ENCODE measurements at regions not wholly inside any gene's neighbourhood (a gene's known extent, or its start where the extent isn't known, plus 50 kb on each side); places are given as distances from the start of the nearest gene placed in this dataset.

DNA sequence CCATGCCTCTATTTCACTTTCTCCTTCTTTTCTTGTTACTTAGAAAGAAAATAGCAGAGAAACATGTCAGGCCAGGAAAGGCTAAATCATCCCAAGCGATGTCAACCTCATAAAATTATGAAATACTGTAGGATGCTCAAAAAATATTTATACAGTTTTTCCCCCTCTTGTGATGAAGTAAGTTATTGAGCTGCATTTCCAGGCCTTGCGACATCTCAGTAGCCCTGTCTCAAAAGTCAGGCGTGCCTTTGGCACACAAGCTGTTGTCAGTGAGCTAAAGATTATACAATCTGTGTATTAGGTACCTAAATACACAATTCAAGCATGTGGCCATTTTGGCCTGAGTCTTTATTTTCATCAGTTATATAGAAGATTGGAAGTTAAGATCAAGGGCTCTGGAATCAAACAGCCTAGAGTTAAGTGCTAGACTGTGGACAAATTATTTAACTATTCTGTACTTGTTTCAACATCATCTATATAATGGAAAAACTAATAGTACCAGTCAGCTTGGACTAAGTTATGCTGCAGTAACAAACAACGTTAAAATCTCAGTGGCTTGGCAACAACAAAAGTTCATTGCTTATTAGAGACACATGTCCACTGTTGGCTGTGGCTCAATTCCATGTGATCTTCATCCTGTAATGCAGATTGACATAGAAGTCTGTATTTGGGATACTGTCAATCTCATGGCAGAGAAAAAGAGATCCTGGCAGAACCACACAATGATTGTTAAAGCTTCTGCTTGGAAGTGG lies 406.4 kb upstream of the PROK2 start:
- ATAC-seq: no peak

DNA sequence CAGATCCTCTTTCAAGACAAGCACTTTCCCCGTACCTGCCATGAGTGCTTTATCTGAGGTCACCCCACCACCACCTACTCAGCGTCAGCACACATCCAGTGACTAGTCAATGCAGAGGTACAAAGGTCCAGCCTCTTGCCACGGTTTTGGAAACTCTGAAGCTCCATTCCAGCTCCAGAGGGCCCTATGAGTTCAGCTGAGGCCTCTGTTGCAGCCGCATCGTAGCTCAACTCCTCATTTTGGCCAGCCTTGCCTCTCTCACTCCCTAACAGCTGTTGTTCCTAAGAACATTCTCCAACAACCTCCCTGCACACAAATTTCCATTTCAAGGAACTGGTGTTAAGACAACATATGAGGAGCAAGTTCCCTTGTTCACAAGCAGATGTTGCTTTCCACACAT lies 405.1 kb upstream of the PROK2 start:
- Histone ChIP-seq H3K36me3 (no peaks in the 10 kb centered on the region), H3K9me3 (no peaks in the 10 kb centered on the region), H3K27ac (no peak overlapping the region), H3K4me1 (no peaks in the 10 kb centered on the region), H3K27me3 (ENCODE audit: low read depth) (no peaks in the 10 kb centered on the region), H3K4me3 (no peak overlapping the region)
- ATAC-seq: no peak
- no peak for DNase-seq
- intact Hi-C loops (cut with DNase I): no loop called here
- TF ChIP-seq, protein P1, sequence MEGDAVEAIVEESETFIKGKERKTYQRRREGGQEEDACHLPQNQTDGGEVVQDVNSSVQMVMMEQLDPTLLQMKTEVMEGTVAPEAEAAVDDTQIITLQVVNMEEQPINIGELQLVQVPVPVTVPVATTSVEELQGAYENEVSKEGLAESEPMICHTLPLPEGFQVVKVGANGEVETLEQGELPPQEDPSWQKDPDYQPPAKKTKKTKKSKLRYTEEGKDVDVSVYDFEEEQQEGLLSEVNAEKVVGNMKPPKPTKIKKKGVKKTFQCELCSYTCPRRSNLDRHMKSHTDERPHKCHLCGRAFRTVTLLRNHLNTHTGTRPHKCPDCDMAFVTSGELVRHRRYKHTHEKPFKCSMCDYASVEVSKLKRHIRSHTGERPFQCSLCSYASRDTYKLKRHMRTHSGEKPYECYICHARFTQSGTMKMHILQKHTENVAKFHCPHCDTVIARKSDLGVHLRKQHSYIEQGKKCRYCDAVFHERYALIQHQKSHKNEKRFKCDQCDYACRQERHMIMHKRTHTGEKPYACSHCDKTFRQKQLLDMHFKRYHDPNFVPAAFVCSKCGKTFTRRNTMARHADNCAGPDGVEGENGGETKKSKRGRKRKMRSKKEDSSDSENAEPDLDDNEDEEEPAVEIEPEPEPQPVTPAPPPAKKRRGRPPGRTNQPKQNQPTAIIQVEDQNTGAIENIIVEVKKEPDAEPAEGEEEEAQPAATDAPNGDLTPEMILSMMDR (IDR thresholded peaks at IDR 0.05): no peak

More for the DNA sequence above, 406.4 kb upstream of the PROK2 start:
- H3K27ac ChIP-seq: no peak overlapping the region
- H3K9me3 ChIP-seq: no peaks in the 10 kb centered on the region
- DNase-seq: no peak
- no peaks in the 10 kb centered on the region for H3K4me1 ChIP-seq
- TF ChIP-seq, protein P1 (IDR thresholded peaks at IDR 0.05): no peak
- intact Hi-C loops (cut with DNase I): no loop called here
- no peaks in the 10 kb centered on the region for H3K27me3 ChIP-seq (ENCODE audit: low read depth)
- H3K36me3 ChIP-seq: no peaks in the 10 kb centered on the region
- no peak overlapping the region for H3K4me3 ChIP-seq

GRCh38 chr3:72189339-72189738 lies 404.4 kb upstream of the PROK2 start:
- no peak overlapping the region for H3K27ac ChIP-seq
- intact Hi-C loops (cut with DNase I): no loop called here
- H3K27me3 ChIP-seq (ENCODE audit: low read depth): no peaks in the 10 kb centered on the region
- H3K4me1 ChIP-seq: no peaks in the 10 kb centered on the region
- ATAC-seq: no peak
- DNase-seq: no peak
- H3K9me3 ChIP-seq: no peaks in the 10 kb centered on the region
- TF ChIP-seq, protein P1 (IDR thresholded peaks at IDR 0.05): no peak
- H3K36me3 ChIP-seq: no peaks in the 10 kb centered on the region
- no peak overlapping the region for H3K4me3 ChIP-seq

- H3K27me3 ChIP-seq (ENCODE audit: low read depth): no peaks in the 10 kb centered on the region
- H3K27ac ChIP-seq: no peak overlapping the region
- no peak for DNase-seq
- H3K9me3 ChIP-seq: no peaks in the 10 kb centered on the region
- no peak overlapping the region for H3K4me3 ChIP-seq
- intact Hi-C loops (cut with DNase I): no loop called here
- ATAC-seq: no peak
- H3K36me3 ChIP-seq: no peaks in the 10 kb centered on the region
- no peaks in the 10 kb centered on the region for H3K4me1 ChIP-seq
- TF ChIP-seq, protein P1 (IDR thresholded peaks at IDR 0.05): no peak
Observed at GRCh38 chr3:72188536-72188935, 403.6 kb upstream of the PROK2 start.

DNA sequence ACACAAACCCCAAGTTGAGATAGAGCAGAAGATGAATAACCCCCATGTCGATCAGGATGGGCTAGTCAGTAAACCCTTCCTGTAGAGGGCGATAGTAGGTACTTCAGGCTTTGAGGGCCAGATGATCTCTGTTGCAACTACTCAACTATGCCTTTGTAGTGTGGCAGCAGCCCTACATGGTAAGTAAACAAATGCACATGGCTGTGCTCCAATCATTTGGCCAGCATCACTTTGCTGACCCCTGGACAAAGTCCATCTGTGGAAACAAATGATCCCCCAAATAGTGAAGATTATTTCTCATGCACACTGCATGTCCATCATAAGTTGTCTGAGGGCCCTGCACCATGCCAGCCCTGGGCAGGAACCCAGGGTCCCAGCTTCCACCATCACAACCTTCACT lies 402.2 kb upstream of the PROK2 start:
- no peaks in the 10 kb centered on the region for H3K4me1 ChIP-seq
- DNase-seq: no peak
- intact Hi-C loops (cut with DNase I): no loop called here
- H3K27ac ChIP-seq: no peak overlapping the region
- no peak overlapping the region for H3K4me3 ChIP-seq
- H3K9me3 ChIP-seq: no peaks in the 10 kb centered on the region
- ATAC-seq: peak in 1 of 2 donors; percentile 52
- no peaks in the 10 kb centered on the region for H3K36me3 ChIP-seq
- no peaks in the 10 kb centered on the region for H3K27me3 ChIP-seq (ENCODE audit: low read depth)
- TF ChIP-seq, protein P1 (IDR thresholded peaks at IDR 0.05): peak; percentile 14
